Endothelial cell of umbilical vein (primary cell): ENCODE measurements at regions not wholly inside any gene's neighbourhood (a gene's known extent, or its start where the extent isn't known, plus 50 kb on each side); places are given as distances from the start of the nearest gene placed in this dataset.

Source experiments
- BruUV-seq: library from RNA; stranded (reverse); fragments of 400-500 nt; replicated peaks from 2 replicates; lab custom pipeline; 2021; lab: Mats Ljungman, UMichigan
- CTCF ChIA-PET: fragments of 300-600, 350-600 bp; sonication (Branson Sonifier 250); formaldehyde crosslinking; loops from one replicate; lab custom pipeline; 2021; ENCODE audit warnings: antibody characterized with exemption, inconsistent platforms; lab: Charles Lee
- POLR2A ChIA-PET: fragments of 300-600, 350-600 bp; sonication (Branson Sonifier 250); formaldehyde crosslinking; loops from one replicate; lab custom pipeline; 2021; ENCODE audit warnings: antibody characterized with exemption, inconsistent platforms; lab: Charles Lee
- DNase-seq: peaks from one replicate; pipeline ENCODE4 v3.0.0-alpha.2; 2011; ENCODE audit warnings: low read depth, low spot score
- FAIRE-seq: peaks from 2 replicates; lab custom pipeline; 2011; peaks lifted over from hg19 to GRCh38; lab: Jason Lieb, UNC
- H2AFZ ChIP-seq: 2 replicates; pipeline ENCODE4 v1.6.0; 2012; ENCODE audit warnings: low read depth, low read length, control low read depth, inconsistent platforms
- H3K27ac ChIP-seq: 2 replicates; pipeline ENCODE4 v1.5.1; 2011; ENCODE audit warnings: low read depth, mild to moderate bottlenecking, control low read depth, low read length, moderate library complexity; ENCODE audit not compliant: insufficient read depth
- H3K27me3 ChIP-seq, 2 experiments: 2 replicates each; pipeline versions ENCODE4 v1.6.0 to v1.6.1; 2011; ENCODE audit warnings: low read length in 2 of 2, mixed read lengths in 1 of 2; ENCODE audit not compliant: control insufficient read depth in 2 of 2, insufficient read depth in 2 of 2
- H3K36me3 ChIP-seq, 2 experiments: 2 replicates in 1 of 2; 3 replicates in 1 of 2; pipeline ENCODE4 v1.5.1; 2011; ENCODE audit warnings: low read length in 2 of 2, mild to moderate bottlenecking in 1 of 2, moderate library complexity in 1 of 2; ENCODE audit not compliant: control insufficient read depth in 2 of 2, insufficient read depth in 2 of 2; ENCODE audit errors: extremely low read depth in 1 of 2
- H3K4me1 ChIP-seq: 3 replicates; pipeline ENCODE4 v1.5.1; 2011; ENCODE audit warnings: mild to moderate bottlenecking, low read length; ENCODE audit not compliant: control insufficient read depth, insufficient read depth; ENCODE audit errors: extremely low read depth
- H3K4me2 ChIP-seq: 2 replicates; pipeline ENCODE4 v1.6.1; 2011; ENCODE audit warnings: low read length, control low read depth, mixed read lengths; ENCODE audit not compliant: insufficient read depth
- H3K4me3 ChIP-seq, 3 experiments: fragments of 200-600 bp in 1 of 3; sonication (generic), shearing (Covaris generic) in 1 of 3; replicated peaks in 1 of 3; 2 replicates each; pipeline ENCODE4 v1.5.1; 2011 to 2016; ENCODE audit warnings: control low read depth in 3 of 3, low read length in 3 of 3, mild to moderate bottlenecking in 2 of 3, inconsistent platforms in 1 of 3, low read depth in 1 of 3, moderate library complexity in 1 of 3; ENCODE audit not compliant: insufficient read depth in 1 of 3
- H3K79me2 ChIP-seq: 2 replicates; pipeline ENCODE4 v1.6.0; 2012; ENCODE audit warnings: low read length, inconsistent platforms; ENCODE audit not compliant: control insufficient read depth, insufficient read depth
- H3K9ac ChIP-seq: replicated peaks from 2 replicates; pipeline ENCODE3; 2011; ENCODE audit warnings: low read length, control low read depth; ENCODE audit not compliant: insufficient read depth; ENCODE audit errors: extremely low read depth
- H3K9me1 ChIP-seq: replicated peaks from 3 replicates; pipeline ENCODE4 v1.6.0; 2011; ENCODE audit warnings: mild to moderate bottlenecking, low read length; ENCODE audit not compliant: control insufficient read depth, insufficient read depth; ENCODE audit errors: extremely low read depth
- H3K9me3 ChIP-seq: replicated peaks from 2 replicates; pipeline ENCODE4 v1.5.1; 2012; ENCODE audit warnings: low read length, inconsistent platforms; ENCODE audit not compliant: control insufficient read depth, insufficient read depth
- H4K20me1 ChIP-seq: replicated peaks from 2 replicates; pipeline ENCODE3; 2011; ENCODE audit warnings: mild to moderate bottlenecking, low read length; ENCODE audit not compliant: control insufficient read depth, insufficient read depth; ENCODE audit errors: extremely low read depth
- EZH2 ChIP-seq: IDR thresholded peaks from 2 replicates; pipeline ENCODE4 v1.6.1; 2012; ENCODE audit warnings: borderline replicate concordance, low read depth, mild to moderate bottlenecking, moderate library complexity, low read length, inconsistent platforms; ENCODE audit not compliant: severe bottlenecking
- FOS ChIP-seq: IDR thresholded peaks from 2 replicates; pipeline ENCODE4 v1.6.1; 2011; ENCODE audit warnings: mild to moderate bottlenecking, low read length, moderate library complexity, borderline replicate concordance; ENCODE audit not compliant: insufficient read depth
- GATA2 ChIP-seq: IDR thresholded peaks from 2 replicates; pipeline ENCODE4 v1.7.0; 2011; ENCODE audit warnings: low read depth, mild to moderate bottlenecking, moderate library complexity, mixed read lengths, low read length; ENCODE audit not compliant: insufficient read length, insufficient read depth
- JUN ChIP-seq: IDR thresholded peaks from 2 replicates; pipeline ENCODE4 v1.6.1; 2011; ENCODE audit warnings: borderline replicate concordance, low read depth; ENCODE audit not compliant: insufficient read length, insufficient read depth
- MYC ChIP-seq: IDR thresholded peaks from one replicate; pipeline ENCODE4 v1.6.1; 2011; ENCODE audit warnings: mild to moderate bottlenecking, low read depth, low read length
- POLR2A ChIP-seq: IDR thresholded peaks from 2 replicates; pipeline ENCODE4 v1.6.1; 2012; ENCODE audit warnings: low read depth, mild to moderate bottlenecking, control low read depth, low read length
- POLR2AphosphoS5 ChIP-seq: IDR thresholded peaks from 2 replicates; pipeline ENCODE4 v1.6.1; 2012; ENCODE audit warnings: low read depth, mild to moderate bottlenecking, control low read depth, low read length, moderate library complexity; ENCODE audit not compliant: insufficient read depth
- dilution Hi-C: fragments of 300-500 bp; cut with MboI; formaldehyde crosslinking; loops from one replicate; pipeline ENCODE4 v1.15.0; 2019; ENCODE audit warnings: low sequenced_read_pairs; ENCODE audit not compliant: extremely low pct_ligation_motif_present
- intact Hi-C: fragments of 100-400 bp; cut with micrococcal nuclease; formaldehyde crosslinking; loops from one replicate; pipeline ENCODE4 v1.10.0; 2022
- TF ChIP-seq, protein P1 (sequence below), 2 donors: IDR thresholded peaks; 1 replicate in 1 of 2; 2 replicates in 1 of 2; pipeline ENCODE4 v1.5.1; 2011; ENCODE audit warnings: low read length in 2 of 2, mild to moderate bottlenecking in 2 of 2, moderate library complexity in 2 of 2, control low read depth in 1 of 2, inconsistent platforms in 1 of 2, low read depth in 1 of 2; ENCODE audit not compliant: insufficient read depth in 1 of 2; ENCODE audit errors: extremely low read depth in 1 of 2
- TF ChIP-seq, protein P2 (sequence below): IDR thresholded peaks from 2 replicates; pipeline ENCODE4 v1.6.1; 2011; ENCODE audit not compliant: insufficient read depth, insufficient read length

DNA sequence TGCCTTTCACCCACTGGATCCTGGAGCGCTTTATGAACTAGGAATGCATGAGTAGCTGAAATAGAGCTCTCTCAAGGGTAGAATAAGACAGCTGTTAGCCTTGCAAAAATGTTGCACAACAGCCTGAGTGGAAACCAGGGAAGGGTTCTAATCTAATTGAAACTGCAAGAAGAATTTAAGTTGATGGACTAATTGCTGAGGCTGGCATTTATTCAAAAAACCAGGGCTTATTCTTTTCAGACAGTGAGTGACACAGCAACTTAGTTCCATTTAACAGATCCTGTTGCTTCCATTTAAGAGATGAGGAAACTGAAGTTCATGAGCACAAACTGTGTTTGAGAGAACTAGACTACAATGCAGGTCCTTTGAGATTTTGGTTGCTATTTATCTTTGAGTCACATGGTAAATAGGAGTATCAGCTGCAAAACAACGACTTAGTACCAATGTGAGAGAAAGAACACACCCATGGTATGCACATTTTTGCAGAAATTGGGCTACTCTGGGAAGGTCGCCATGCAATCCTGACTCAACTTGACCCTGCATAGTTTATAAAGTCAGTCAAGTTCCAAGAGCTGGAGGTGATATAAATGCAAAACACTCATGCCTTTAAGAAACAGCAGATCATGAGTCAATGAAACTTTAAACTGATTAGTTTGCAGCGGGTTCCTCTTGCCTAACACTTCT lies 76.4 kb upstream of the PARD3B start:
- FAIRE-seq (no peak), DNase-seq (no peak)
- POLR2A ChIA-PET: no interaction called here
- Histone ChIP-seq H3K4me1 (no peaks in the 10 kb centered on the region), H3K4me3 (no peak overlapping the region), H3K9me1 (no peaks in the 10 kb centered on the region), H2AFZ (no peak overlapping the region), H3K27ac (no peak overlapping the region), H3K9ac (no peak overlapping the region), H3K4me2 (no peak overlapping the region), H3K36me3 (no peaks in the 10 kb centered on the region), H3K27me3 (no peaks in the 10 kb centered on the region), H3K79me2 (no peaks in the 10 kb centered on the region), H3K9me3 (no peaks in the 10 kb centered on the region), H4K20me1 (no peaks in the 10 kb centered on the region)
- CTCF ChIA-PET: interaction anchor here (0.6 to 1.6 kb wide), 3 partner anchors 10 to 223 kb away, joined by 3 to 4 read pairs (median 3); no protein-coding TSS in a partner anchor
- dilution Hi-C loops (no loop called here), intact Hi-C loops (no loop called here)
- TF ChIP-seq, protein P1, sequence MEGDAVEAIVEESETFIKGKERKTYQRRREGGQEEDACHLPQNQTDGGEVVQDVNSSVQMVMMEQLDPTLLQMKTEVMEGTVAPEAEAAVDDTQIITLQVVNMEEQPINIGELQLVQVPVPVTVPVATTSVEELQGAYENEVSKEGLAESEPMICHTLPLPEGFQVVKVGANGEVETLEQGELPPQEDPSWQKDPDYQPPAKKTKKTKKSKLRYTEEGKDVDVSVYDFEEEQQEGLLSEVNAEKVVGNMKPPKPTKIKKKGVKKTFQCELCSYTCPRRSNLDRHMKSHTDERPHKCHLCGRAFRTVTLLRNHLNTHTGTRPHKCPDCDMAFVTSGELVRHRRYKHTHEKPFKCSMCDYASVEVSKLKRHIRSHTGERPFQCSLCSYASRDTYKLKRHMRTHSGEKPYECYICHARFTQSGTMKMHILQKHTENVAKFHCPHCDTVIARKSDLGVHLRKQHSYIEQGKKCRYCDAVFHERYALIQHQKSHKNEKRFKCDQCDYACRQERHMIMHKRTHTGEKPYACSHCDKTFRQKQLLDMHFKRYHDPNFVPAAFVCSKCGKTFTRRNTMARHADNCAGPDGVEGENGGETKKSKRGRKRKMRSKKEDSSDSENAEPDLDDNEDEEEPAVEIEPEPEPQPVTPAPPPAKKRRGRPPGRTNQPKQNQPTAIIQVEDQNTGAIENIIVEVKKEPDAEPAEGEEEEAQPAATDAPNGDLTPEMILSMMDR (IDR thresholded peaks at IDR 0.05; ENCODE audit: extremely low read depth in 1 of 2, insufficient read depth in 1 of 2, low read depth in 1 of 2, low read length in 2 of 2): no peak
- no peak for TF ChIP-seq FOS
- TF ChIP-seq, protein P2, sequence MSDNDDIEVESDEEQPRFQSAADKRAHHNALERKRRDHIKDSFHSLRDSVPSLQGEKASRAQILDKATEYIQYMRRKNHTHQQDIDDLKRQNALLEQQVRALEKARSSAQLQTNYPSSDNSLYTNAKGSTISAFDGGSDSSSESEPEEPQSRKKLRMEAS: no peak
- no peak for TF ChIP-seq POLR2A
- no peak for TF ChIP-seq POLR2AphosphoS5
- TF ChIP-seq GATA2: no peak
- TF ChIP-seq EZH2: no peak
- TF ChIP-seq MYC: no peak
- no peak for TF ChIP-seq JUN
- no TSS peak for BruUV-seq
